NB4 (cell line): ENCODE measurements at regions not wholly inside any gene's neighbourhood (a gene's known extent, or its start where the extent isn't known, plus 50 kb on each side); places are given as distances from the start of the nearest gene placed in this dataset.

ENCODE experiments used
- POLR2A ChIP-seq: IDR thresholded peaks from 2 replicates; pipeline ENCODE4 v1.6.1; 2011; ENCODE audit warnings: mild to moderate bottlenecking; ENCODE audit not compliant: insufficient read length; ENCODE audit errors: extremely low read depth
- TF ChIP-seq, protein P1 (sequence below): IDR thresholded peaks from one replicate; pipeline ENCODE4 v1.5.1; 2012; ENCODE audit warnings: low read depth, low read length

GRCh38 chr4:4805887-4806286, 53.6 kb upstream of the MSX1 start:
- TF ChIP-seq POLR2A, result no peak
- TF ChIP-seq, protein P1, sequence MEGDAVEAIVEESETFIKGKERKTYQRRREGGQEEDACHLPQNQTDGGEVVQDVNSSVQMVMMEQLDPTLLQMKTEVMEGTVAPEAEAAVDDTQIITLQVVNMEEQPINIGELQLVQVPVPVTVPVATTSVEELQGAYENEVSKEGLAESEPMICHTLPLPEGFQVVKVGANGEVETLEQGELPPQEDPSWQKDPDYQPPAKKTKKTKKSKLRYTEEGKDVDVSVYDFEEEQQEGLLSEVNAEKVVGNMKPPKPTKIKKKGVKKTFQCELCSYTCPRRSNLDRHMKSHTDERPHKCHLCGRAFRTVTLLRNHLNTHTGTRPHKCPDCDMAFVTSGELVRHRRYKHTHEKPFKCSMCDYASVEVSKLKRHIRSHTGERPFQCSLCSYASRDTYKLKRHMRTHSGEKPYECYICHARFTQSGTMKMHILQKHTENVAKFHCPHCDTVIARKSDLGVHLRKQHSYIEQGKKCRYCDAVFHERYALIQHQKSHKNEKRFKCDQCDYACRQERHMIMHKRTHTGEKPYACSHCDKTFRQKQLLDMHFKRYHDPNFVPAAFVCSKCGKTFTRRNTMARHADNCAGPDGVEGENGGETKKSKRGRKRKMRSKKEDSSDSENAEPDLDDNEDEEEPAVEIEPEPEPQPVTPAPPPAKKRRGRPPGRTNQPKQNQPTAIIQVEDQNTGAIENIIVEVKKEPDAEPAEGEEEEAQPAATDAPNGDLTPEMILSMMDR, result no peak
